HG03066 (cell line): ENCODE measurements at regions not wholly inside any gene's neighbourhood (a gene's known extent, or its start where the extent isn't known, plus 50 kb on each side); places are given as distances from the start of the nearest gene placed in this dataset.

Experiments
- ATAC-seq: cut with Tn5 transposase; IDR thresholded peaks from one replicate; pipeline ENCODE4 v1.9.1; 2021; ENCODE audit warnings: low read depth; ENCODE audit not compliant: unreplicated experiment

DNA sequence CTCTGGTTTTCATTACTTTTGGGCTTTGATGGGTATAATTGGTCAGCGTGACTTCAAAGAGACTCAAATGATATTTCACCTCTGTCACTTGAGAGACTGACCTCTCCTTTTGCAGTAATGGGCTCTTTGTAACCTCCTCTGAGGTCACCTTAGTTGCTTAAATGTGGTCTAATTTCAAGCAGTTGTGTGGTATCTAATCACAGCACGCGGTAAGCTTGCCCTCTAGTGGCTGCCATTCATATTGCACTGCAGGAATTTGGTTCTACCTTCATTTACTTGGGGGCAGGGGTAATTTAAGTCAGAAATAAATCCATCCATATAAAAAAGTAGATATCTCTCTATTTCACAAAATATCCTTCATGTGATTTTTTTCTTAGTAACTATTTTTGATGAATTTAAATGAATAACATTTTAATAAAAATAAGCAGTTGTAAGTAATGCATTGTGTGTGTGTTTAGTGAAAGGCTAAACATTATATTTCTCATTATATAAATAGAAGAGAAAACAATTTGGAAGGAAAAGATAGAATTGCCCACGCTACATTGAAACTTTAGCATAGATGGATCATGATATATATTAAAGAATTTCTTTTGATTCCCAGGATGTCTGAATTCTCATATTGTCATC lies 55.0 kb upstream of the ANO3 start:
- peak; percentile 95 for ATAC-seq

- no peak for ATAC-seq
Observed at GRCh38 chr11:26278354-26278753, 53.6 kb upstream of the ANO3 start.
